GM23248 (cell line): ENCODE measurements at regions not wholly inside any gene's neighbourhood (a gene's known extent, or its start where the extent isn't known, plus 50 kb on each side); places are given as distances from the start of the nearest gene placed in this dataset.

ENCODE experiments used
- EZH2 ChIP-seq: fragments of 200-600 bp; sonication (generic); IDR thresholded peaks from 2 replicates; pipeline ENCODE4 v1.6.1; 2018; ENCODE audit warnings: antibody characterized with exemption, mild to moderate bottlenecking; ENCODE audit not compliant: insufficient read depth, poor library complexity, severe bottlenecking
- EZH2phosphoT487 ChIP-seq: fragments of 200-600 bp; sonication (generic); IDR thresholded peaks from 2 replicates; pipeline ENCODE4 v1.6.1; 2018; ENCODE audit warnings: antibody characterized with exemption, moderate library complexity, mild to moderate bottlenecking, low read depth; ENCODE audit not compliant: insufficient read depth

- TF ChIP-seq EZH2 (no peak), EZH2phosphoT487 (no peak)
Observed at GRCh38 chr3:59675495-59675894, 625.7 kb upstream of the CFAP20DC start.
